ENCODE measurements at regions not wholly inside any gene's neighbourhood (a gene's known extent, or its start where the extent isn't known, plus 50 kb on each side); places are given as distances from the start of the nearest gene placed in this dataset.
"Not testable (repeated sequence)": the region's sequence is repeated elsewhere in the genome, so short reads cannot be mapped to it uniquely, and the experiment has no call there.

DNA sequence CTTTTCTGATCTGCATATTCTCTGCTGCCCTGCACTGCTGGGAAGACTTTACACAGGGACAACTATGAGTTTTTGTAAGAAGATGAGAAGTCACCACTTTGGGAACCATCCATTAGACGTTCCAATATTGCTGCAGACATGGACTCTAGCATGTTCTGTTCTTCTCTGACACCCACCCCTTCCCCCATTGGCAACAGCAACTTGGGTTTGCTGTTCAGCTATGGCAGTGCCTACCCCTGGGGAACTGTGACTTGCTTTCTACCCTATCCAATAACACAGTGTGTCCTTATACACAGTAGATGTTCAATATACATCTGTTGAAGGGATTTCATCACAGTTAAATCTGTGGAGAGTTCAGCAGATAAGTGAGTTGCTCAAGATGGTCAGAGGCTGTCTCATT is 4225.1 kb upstream of the OR11H1 start:
- TF ChIP-seq, protein P1, sequence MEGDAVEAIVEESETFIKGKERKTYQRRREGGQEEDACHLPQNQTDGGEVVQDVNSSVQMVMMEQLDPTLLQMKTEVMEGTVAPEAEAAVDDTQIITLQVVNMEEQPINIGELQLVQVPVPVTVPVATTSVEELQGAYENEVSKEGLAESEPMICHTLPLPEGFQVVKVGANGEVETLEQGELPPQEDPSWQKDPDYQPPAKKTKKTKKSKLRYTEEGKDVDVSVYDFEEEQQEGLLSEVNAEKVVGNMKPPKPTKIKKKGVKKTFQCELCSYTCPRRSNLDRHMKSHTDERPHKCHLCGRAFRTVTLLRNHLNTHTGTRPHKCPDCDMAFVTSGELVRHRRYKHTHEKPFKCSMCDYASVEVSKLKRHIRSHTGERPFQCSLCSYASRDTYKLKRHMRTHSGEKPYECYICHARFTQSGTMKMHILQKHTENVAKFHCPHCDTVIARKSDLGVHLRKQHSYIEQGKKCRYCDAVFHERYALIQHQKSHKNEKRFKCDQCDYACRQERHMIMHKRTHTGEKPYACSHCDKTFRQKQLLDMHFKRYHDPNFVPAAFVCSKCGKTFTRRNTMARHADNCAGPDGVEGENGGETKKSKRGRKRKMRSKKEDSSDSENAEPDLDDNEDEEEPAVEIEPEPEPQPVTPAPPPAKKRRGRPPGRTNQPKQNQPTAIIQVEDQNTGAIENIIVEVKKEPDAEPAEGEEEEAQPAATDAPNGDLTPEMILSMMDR (IDR thresholded peaks at IDR 0.05), result not testable (repeated sequence)
- TF ChIP-seq POLR2A (IDR thresholded peaks at IDR 0.05), result not testable (repeated sequence)

Data from body of pancreas (tissue), 4 donors.